Adrenal gland (tissue), 9 donors: ENCODE measurements at regions not wholly inside any gene's neighbourhood (a gene's known extent, or its start where the extent isn't known, plus 50 kb on each side); places are given as distances from the start of the nearest gene placed in this dataset.

Experiments
- DNase-seq, 7 donors: peaks; one replicate each; pipeline ENCODE4 v3.0.0-alpha.2; 2019 to 2020
- H3K27ac ChIP-seq, 5 donors: fragments of 200-600 bp; sonication (generic) in 4 of 5; 1 replicate in 3 of 5; 2 replicates in 2 of 5; pipeline versions ENCODE4 v1.5.1 to v1.8.0; 2016 to 2020; ENCODE audit warnings: mild to moderate bottlenecking in 1 of 5
- H3K27me3 ChIP-seq: fragments of 200-600 bp; 2 replicates; pipeline ENCODE4 v1.8.0; 2021
- H3K36me3 ChIP-seq, 2 donors: fragments of 200-600 bp; replicated peaks in 1 of 2; 1 replicate in 1 of 2; 2 replicates in 1 of 2; pipeline versions ENCODE4 v1.5.1 to v1.8.0; 2018 to 2022
- H3K4me1 ChIP-seq, 2 donors: fragments of 200-600 bp; replicated peaks in 1 of 2; 1 replicate in 1 of 2; 2 replicates in 1 of 2; pipeline versions ENCODE4 v1.5.1 to v1.8.0; 2018 to 2021
- H3K4me3 ChIP-seq, 4 donors: fragments of 200-600 bp; sonication (generic) in 3 of 4; one replicate each; pipeline ENCODE4 v1.5.1; 2016 to 2018
- H3K9me3 ChIP-seq, 3 donors: fragments of 200-600 bp; sonication (generic) in 1 of 3; replicated peaks in 1 of 3; 1 replicate in 2 of 3; 2 replicates in 1 of 3; pipeline versions ENCODE4 v1.5.1 to v1.8.0; 2016 to 2021
- POLR2A ChIP-seq, 2 donors: fragments of 450-650 bp; IDR thresholded peaks; one replicate each; pipeline ENCODE4 v1.6.1; 2017; ENCODE audit warnings: antibody characterized with exemption in 2 of 2, mild to moderate bottlenecking in 2 of 2, moderate library complexity in 1 of 2
- WGBS, 4 donors: extraction: QIAGEN DNeasy Blood & Tissue Kit in 2 of 4; methylation state at CpG; one replicate each; pipeline versions ENCODE4 v1.1.5 to v1.1.7; 2013 to 2017; 5-methylcytosine and 5-hydroxymethylcytosine counted together
- intact Hi-C, 2 donors: fragments of 100-400 bp; cut with DNase I; formaldehyde crosslinking; loops; one replicate each; pipeline versions ENCODE4 v1.14.1 to v1.15.0; 2022 to 2023
- TF ChIP-seq, protein P1 (sequence below), 6 experiments: fragments of 450-650 bp in 4 of 6; fragments of 200-600 bp in 2 of 6; sonication (generic) in 1 of 6; IDR thresholded peaks; 1 replicate in 5 of 6; 2 replicates in 1 of 6; pipeline versions ENCODE4 v1.5.1 to v1.8.0; 2016 to 2021; ENCODE audit warnings: antibody characterized with exemption in 6 of 6, mild to moderate bottlenecking in 2 of 6, moderate library complexity in 1 of 6
- donor health status: healthy with polysubstance abuse.
- donor health status: Bipolar disorder and iron deficiency.
- donor health status: DM: yes; HTN: yes; CAD: no.
- donor health status: DM: no; HTN: no; CAD: no.
- donor health status: DM: no; HTN: no; CAD: no.

DNA sequence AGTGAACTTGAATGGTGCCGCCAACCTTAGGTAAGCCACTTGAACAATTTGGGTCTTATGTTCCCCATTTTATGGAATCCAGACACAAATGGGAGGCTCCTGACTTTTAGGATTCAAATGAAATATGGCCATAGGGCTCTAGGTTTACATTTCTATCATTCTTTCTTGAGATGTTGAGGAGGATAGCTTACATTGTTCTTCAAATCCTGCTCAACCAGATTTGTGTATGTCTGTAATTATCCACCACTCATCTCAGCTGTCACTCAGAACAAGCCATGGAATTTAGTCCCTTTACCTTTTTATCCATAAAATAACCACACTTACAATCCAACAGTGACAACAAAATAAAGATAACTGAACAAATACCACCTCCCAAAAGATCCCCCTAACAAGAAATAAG is 682.9 kb upstream of the PTBP2 start:
- H3K27me3 ChIP-seq: no peaks in the 10 kb centered on the region
- TF ChIP-seq, protein P1, sequence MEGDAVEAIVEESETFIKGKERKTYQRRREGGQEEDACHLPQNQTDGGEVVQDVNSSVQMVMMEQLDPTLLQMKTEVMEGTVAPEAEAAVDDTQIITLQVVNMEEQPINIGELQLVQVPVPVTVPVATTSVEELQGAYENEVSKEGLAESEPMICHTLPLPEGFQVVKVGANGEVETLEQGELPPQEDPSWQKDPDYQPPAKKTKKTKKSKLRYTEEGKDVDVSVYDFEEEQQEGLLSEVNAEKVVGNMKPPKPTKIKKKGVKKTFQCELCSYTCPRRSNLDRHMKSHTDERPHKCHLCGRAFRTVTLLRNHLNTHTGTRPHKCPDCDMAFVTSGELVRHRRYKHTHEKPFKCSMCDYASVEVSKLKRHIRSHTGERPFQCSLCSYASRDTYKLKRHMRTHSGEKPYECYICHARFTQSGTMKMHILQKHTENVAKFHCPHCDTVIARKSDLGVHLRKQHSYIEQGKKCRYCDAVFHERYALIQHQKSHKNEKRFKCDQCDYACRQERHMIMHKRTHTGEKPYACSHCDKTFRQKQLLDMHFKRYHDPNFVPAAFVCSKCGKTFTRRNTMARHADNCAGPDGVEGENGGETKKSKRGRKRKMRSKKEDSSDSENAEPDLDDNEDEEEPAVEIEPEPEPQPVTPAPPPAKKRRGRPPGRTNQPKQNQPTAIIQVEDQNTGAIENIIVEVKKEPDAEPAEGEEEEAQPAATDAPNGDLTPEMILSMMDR (IDR thresholded peaks at IDR 0.05): no peak
- no peak for TF ChIP-seq POLR2A (IDR thresholded peaks at IDR 0.05)
- H3K27ac ChIP-seq: no peak overlapping the region
- no peaks in the 10 kb centered on the region for H3K36me3 ChIP-seq
- no peak for DNase-seq
- intact Hi-C loops: no loop called here
- no peak overlapping the region for H3K4me3 ChIP-seq
- no peaks in the 10 kb centered on the region for H3K9me3 ChIP-seq
- 80 to 97% (median 84%) methylated on average over 1 of the region's 1 CpG for WGBS, 4 donors
- H3K4me1 ChIP-seq: no peaks in the 10 kb centered on the region

DNA sequence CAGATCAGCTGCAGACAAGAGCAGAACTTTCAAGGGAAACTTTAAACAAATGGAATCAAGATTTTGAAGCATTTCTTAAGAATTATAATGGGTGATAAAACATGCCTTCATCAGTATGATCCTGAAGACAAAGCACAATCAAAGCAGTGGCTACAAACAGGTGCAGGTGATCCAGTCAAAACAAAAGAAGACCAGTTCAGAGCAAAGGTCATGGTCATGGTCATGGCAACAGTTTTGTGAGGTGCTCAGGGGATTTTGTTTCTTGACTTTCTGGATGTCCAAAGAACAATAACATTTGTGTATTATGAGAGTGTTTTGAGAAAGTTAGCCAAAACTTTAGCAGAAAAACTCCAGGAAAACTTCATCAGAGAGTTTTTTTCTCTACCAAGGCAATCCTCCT is 681.7 kb upstream of the PTBP2 start:
- no peak overlapping the region for H3K4me3 ChIP-seq
- no peak overlapping the region for H3K27ac ChIP-seq
- intact Hi-C loops: no loop called here
- no peak for DNase-seq
- no peaks in the 10 kb centered on the region for H3K4me1 ChIP-seq
- no peaks in the 10 kb centered on the region for H3K9me3 ChIP-seq
- TF ChIP-seq, protein P1 (IDR thresholded peaks at IDR 0.05): no peak
- no peak for TF ChIP-seq POLR2A (IDR thresholded peaks at IDR 0.05)
- no peaks in the 10 kb centered on the region for H3K27me3 ChIP-seq
- no peaks in the 10 kb centered on the region for H3K36me3 ChIP-seq

DNA sequence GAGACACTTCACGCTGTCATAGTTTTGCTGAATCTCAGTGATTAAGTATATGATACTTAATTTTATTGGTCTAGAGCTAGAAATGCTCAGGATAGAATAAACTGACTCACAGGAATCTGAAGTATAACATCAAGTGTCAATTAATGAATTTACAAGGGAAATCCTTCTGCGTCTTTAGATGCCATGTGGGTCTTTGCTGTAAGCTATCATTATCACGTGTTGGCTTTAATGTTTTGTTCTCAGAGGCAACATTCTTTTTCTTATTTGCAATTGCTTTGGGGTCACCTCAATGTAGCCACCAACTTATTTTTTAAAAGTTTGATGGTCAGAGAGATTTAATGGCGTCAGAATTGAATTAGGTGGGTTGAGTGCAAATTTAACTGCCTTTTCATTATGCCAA is 680.1 kb upstream of the PTBP2 start:
- 74 to 84% (median 79%) methylated on average over 4 of the region's 4 CpGs for WGBS, 4 donors
- H3K4me1 ChIP-seq: no peaks in the 10 kb centered on the region
- no peak for DNase-seq
- H3K36me3 ChIP-seq: no peaks in the 10 kb centered on the region
- TF ChIP-seq, protein P1 (IDR thresholded peaks at IDR 0.05): no peak
- TF ChIP-seq POLR2A (IDR thresholded peaks at IDR 0.05): no peak
- H3K4me3 ChIP-seq: no peak overlapping the region
- intact Hi-C loops: no loop called here
- no peaks in the 10 kb centered on the region for H3K27me3 ChIP-seq
- H3K9me3 ChIP-seq: no peaks in the 10 kb centered on the region
- H3K27ac ChIP-seq: no peak overlapping the region

DNA sequence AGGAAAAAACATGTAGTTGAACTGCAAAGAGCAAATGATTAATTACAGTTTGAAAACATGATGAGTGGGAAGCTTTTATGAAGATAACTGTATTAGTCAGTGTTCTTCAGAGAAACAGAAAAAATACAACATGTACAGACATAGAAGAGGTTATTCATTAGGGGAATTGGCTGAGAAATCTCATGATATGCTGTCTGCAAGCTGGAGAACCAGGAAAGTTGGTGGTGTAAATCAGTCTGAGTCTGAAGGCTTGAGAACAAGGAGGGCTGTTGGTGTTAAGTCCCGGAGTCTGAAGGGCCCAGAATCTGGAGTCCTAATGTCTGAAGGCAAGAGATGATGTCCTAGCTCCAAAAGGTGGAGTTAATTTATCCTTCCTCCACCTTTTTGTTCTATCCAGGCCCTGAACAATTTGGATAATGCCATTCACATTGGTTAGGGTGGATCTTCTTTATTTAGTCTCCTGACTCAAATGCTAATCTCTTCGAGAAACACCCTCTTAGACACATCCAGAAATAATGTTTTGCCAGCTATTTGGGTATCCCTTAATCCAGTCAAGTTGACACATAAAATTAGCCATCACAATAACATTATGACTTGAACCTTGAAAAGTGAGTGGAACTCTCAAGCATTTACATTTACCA is 672.9 kb upstream of the PTBP2 start:
- intact Hi-C loops: no loop called here
- TF ChIP-seq, protein P1 (IDR thresholded peaks at IDR 0.05): no peak
- no peak for TF ChIP-seq POLR2A (IDR thresholded peaks at IDR 0.05)
- 51 to 76% (median 67%) methylated on average over 2 of the region's 2 CpGs for WGBS, 4 donors

More for the DNA sequence above, 672.9 kb upstream of the PTBP2 start:
- H3K4me1 ChIP-seq: no peaks in the 10 kb centered on the region
- H3K4me3 ChIP-seq: no peak overlapping the region
- H3K27ac ChIP-seq: no peak overlapping the region
- H3K27me3 ChIP-seq: no peaks in the 10 kb centered on the region
- DNase-seq: no peak
- no peaks in the 10 kb centered on the region for H3K36me3 ChIP-seq
- H3K9me3 ChIP-seq: no peaks in the 10 kb centered on the region
